Activated gamma-delta T cell treated with anti-CD3 and anti-CD28 coated beads, Interleukin-2, amount 50 U/mL, for 16 hours (primary cell): ENCODE measurements at regions not wholly inside any gene's neighbourhood (a gene's known extent, or its start where the extent isn't known, plus 50 kb on each side); places are given as distances from the start of the nearest gene placed in this dataset.
A peak's percentile ranks its signal among the peaks of the same experiment; 100 is the strongest.

ENCODE experiments used
- DNase-seq: peaks from one replicate; pipeline ENCODE4 v3.0.0-alpha.2; 2020; ENCODE audit warnings: low read depth

- no peak for DNase-seq
Observed at GRCh38 chrX:134173541-134174272, 63.3 kb upstream of the CCDC160 start.

GRCh38 chrX:134174273-134174660 is 62.7 kb upstream of the CCDC160 start:
- no peak for DNase-seq

GRCh38 chrX:134174859-134175258 is 62.1 kb upstream of the CCDC160 start:
- DNase-seq, result no peak

GRCh38 chrX:134177527-134177926 is 59.5 kb upstream of the CCDC160 start:
- no peak for DNase-seq

GRCh38 chrX:134180601-134181274 is 56.2 kb upstream of the CCDC160 start:
- DNase-seq, result no peak

- no peak for DNase-seq
Observed at GRCh38 chrX:134181275-134181660, 55.7 kb upstream of the CCDC160 start.

GRCh38 chrX:134183665-134184064 is 53.3 kb upstream of the CCDC160 start:
- no peak for DNase-seq

- no peak for DNase-seq
Observed at GRCh38 chrX:134184936-134185335, 52.0 kb upstream of the CCDC160 start.

GRCh38 chrX:134186362-134187121 is 50.4 kb upstream of the CCDC160 start:
- DNase-seq, result peak; percentile 30
